ENCODE measurements at regions not wholly inside any gene's neighbourhood (a gene's known extent, or its start where the extent isn't known, plus 50 kb on each side); places are given as distances from the start of the nearest gene placed in this dataset.
A peak's percentile ranks its signal among the peaks of the same experiment; 100 is the strongest.
"Not testable (repeated sequence)": the region's sequence is repeated elsewhere in the genome, so short reads cannot be mapped to it uniquely, and the experiment has no call there.

DNA sequence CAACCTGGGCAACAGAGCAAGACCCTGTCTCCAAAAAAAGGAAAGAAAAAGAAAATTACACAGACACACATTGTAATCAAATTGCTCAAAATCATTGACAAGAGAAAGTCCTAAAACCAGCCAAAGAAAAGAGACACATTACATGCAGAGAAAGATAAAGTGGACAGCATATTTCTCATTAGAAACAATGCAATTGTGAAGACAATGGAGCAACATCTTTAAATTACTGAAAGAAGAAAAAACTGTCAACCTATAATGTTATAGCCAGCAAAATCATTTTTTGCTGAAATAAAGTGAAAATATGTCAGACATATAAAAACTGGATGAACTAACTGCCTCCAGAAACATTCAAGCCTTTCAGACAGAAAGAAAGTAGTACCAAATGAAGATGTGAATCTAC is 120.6 kb downstream of the TMEM167A start:
- ATAC-seq = no peak
- Mint-ChIP-seq H3K4me1 (no peaks in the 10 kb centered on the region), H3K36me3 (peaks cover 22% of the 10 kb centered on the region), H3K27me3 (ENCODE audit: low read depth) (no peaks in the 10 kb centered on the region), H3K9me3 (peaks cover 31% of the 10 kb centered on the region), H3K4me3 (no peak overlapping the region), H3K27ac (no peak overlapping the region)
- no peak for DNase-seq (ENCODE audit: low spot score)
- CTCF ChIA-PET = no interaction called here
- TF ChIP-seq ATF6 (CRISPR knock-in tag; IDR thresholded peaks at IDR 0.05) = no peak
- TF ChIP-seq AFF4 (CRISPR knock-in tag; IDR thresholded peaks at IDR 0.05; ENCODE audit: borderline replicate concordance) = no peak
- peak; percentile 78; the same call in 1 of the 2 replicates for TF ChIP-seq ZNF317 (CRISPR knock-in tag; IDR thresholded peaks at IDR 0.05; ENCODE audit: borderline replicate concordance, low read depth)
- no peak for TF ChIP-seq SOX15 (CRISPR knock-in tag; IDR thresholded peaks at IDR 0.05)
- no peak for TF ChIP-seq NFYB (CRISPR knock-in tag; conservative IDR thresholded peaks at IDR 0.05; ENCODE audit: low read depth)
- TF ChIP-seq PRRX2 (CRISPR knock-in tag; IDR thresholded peaks at IDR 0.05) = no peak
- no peak for TF ChIP-seq ESRRA (CRISPR knock-in tag; IDR thresholded peaks at IDR 0.05; ENCODE audit: borderline replicate concordance)
- POLR2A ChIA-PET = no interaction called here

DNA sequence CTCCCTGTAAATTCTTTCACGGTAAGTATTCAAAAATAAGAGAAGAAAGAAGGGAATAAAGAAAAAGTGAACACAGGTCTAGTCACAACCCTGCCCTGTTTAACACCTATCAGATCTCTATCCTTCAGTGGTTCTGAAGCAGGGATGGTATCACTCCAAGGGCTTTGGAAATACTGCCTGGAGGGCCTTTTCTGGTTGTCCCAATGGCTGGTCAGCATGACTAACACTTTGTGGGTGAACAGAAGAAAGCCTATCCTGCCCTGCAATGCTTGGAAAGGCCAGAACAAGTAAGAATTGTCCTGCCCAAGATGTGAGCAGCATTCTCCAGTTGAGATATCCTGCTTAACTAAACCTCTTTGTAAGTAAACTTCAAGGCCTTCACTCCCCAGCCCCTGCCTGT is 124.9 kb downstream of the TMEM167A start:
- Mint-ChIP-seq H3K9me3 (peaks cover 41% of the 10 kb centered on the region), H3K36me3 (peaks cover 39% of the 10 kb centered on the region), H3K27me3 (ENCODE audit: low read depth) (no peaks in the 10 kb centered on the region; the same call in 1 of the 2 replicates), H3K27ac (peak overlapping the region; percentile 19; the same call in 1 of the 2 replicates), H3K4me3 (no peak overlapping the region), H3K4me1 (no peaks in the 10 kb centered on the region)
- ChIA-PET CTCF (no interaction called here), POLR2A (no interaction called here)
- peak; percentile 59; the same call in 1 of the 2 replicates for ATAC-seq
- DNase-seq (ENCODE audit: low spot score) = no peak
- TF ChIP-seq MAX (CRISPR knock-in tag; IDR thresholded peaks at IDR 0.05) (no peak), RELA (CRISPR knock-in tag; IDR thresholded peaks at IDR 0.05; ENCODE audit: borderline replicate concordance) (no peak), NFYB (CRISPR knock-in tag; conservative IDR thresholded peaks at IDR 0.05; ENCODE audit: low read depth) (no peak), NR2C2 (CRISPR knock-in tag; IDR thresholded peaks at IDR 0.05) (no peak), CBFB (CRISPR knock-in tag; IDR thresholded peaks at IDR 0.05; ENCODE audit: low read depth) (no peak), TEAD4 (CRISPR knock-in tag; IDR thresholded peaks at IDR 0.05) (no peak), HMGXB4 (CRISPR knock-in tag; IDR thresholded peaks at IDR 0.05) (no peak), IRF2 (CRISPR knock-in tag; IDR thresholded peaks at IDR 0.05; ENCODE audit: borderline replicate concordance, low read depth) (no peak), ZNF263 (CRISPR knock-in tag; IDR thresholded peaks at IDR 0.05; ENCODE audit: low read depth) (no peak)
- TF ChIP-seq, protein P1, sequence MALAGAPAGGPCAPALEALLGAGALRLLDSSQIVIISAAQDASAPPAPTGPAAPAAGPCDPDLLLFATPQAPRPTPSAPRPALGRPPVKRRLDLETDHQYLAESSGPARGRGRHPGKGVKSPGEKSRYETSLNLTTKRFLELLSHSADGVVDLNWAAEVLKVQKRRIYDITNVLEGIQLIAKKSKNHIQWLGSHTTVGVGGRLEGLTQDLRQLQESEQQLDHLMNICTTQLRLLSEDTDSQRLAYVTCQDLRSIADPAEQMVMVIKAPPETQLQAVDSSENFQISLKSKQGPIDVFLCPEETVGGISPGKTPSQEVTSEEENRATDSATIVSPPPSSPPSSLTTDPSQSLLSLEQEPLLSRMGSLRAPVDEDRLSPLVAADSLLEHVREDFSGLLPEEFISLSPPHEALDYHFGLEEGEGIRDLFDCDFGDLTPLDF (CRISPR knock-in tag; IDR thresholded peaks at IDR 0.05) = no peak
- TF ChIP-seq, protein P2, sequence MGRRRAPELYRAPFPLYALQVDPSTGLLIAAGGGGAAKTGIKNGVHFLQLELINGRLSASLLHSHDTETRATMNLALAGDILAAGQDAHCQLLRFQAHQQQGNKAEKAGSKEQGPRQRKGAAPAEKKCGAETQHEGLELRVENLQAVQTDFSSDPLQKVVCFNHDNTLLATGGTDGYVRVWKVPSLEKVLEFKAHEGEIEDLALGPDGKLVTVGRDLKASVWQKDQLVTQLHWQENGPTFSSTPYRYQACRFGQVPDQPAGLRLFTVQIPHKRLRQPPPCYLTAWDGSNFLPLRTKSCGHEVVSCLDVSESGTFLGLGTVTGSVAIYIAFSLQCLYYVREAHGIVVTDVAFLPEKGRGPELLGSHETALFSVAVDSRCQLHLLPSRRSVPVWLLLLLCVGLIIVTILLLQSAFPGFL (CRISPR knock-in tag; IDR thresholded peaks at IDR 0.05; ENCODE audit: borderline replicate concordance) = no peak
- TF ChIP-seq, protein P3, sequence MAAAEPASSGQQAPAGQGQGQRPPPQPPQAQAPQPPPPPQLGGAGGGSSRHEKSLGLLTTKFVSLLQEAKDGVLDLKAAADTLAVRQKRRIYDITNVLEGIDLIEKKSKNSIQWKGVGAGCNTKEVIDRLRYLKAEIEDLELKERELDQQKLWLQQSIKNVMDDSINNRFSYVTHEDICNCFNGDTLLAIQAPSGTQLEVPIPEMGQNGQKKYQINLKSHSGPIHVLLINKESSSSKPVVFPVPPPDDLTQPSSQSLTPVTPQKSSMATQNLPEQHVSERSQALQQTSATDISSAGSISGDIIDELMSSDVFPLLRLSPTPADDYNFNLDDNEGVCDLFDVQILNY (CRISPR knock-in tag; IDR thresholded peaks at IDR 0.05) = no peak

DNA sequence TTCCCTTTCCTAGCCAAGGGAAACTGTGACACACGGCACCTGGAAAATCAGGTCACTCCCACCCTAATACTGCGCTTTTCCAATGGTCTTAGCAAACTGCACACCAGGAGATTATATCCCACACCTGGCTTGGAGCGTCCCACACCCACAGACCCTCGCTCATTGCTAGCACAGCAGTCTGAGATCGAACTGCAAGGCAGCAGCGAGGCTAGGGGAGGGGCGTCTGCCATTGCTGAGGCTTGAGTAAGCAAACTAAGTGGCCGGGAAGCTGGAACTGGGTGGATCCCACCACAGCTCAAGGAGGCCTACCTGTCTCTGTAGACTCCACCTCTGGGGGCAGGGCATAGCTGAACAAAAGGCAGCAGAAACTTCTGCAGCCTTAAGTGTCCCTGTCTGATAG is 132.9 kb downstream of the TMEM167A start:
- DNase-seq (ENCODE audit: low spot score); H3K4me3 Mint-ChIP-seq; CTCF ChIA-PET; ATAC-seq; H3K27me3 Mint-ChIP-seq (ENCODE audit: low read depth); POLR2A ChIA-PET; H3K27ac Mint-ChIP-seq; H3K4me1 Mint-ChIP-seq: not testable (repeated sequence)
- Mint-ChIP-seq H3K36me3 (peaks cover 49% of the 10 kb centered on the region), H3K9me3 (peaks cover 71% of the 10 kb centered on the region)
